Heart right ventricle (tissue), 16 donors: ENCODE measurements at regions not wholly inside any gene's neighbourhood (a gene's known extent, or its start where the extent isn't known, plus 50 kb on each side); places are given as distances from the start of the nearest gene placed in this dataset.
A peak's percentile ranks its signal among the peaks of the same experiment; 100 is the strongest.

Experiments used
- ATAC-seq, 8 donors: fragments of 200-7000 bp; cut with Tn5 transposase; one replicate each; pipeline ENCODE4 v1.9.1; 2020; ENCODE audit warnings: mild to moderate bottlenecking in 8 of 8, moderate library complexity in 8 of 8, moderate number of reproducible peaks in 1 of 8
- DNase-seq, 2 donors: peaks; one replicate each; pipeline ENCODE4 v3.0.0-alpha.2; 2020
- H3K27ac ChIP-seq, 10 donors: fragments of 200-600 bp; sonication (generic) in 2 of 10; one replicate each; pipeline versions ENCODE4 v1.5.0 to v1.8.0; 2020 to 2022; ENCODE audit warnings: mild to moderate bottlenecking in 3 of 10
- H3K27me3 ChIP-seq, 7 donors: fragments of 200-600 bp; one replicate each; pipeline ENCODE4 v1.8.0; 2021 to 2022; ENCODE audit warnings: mild to moderate bottlenecking in 2 of 7
- H3K36me3 ChIP-seq, 9 donors: fragments of 200-600 bp; sonication (generic) in 1 of 9; one replicate each; pipeline versions ENCODE4 v1.5.0 to v1.8.0; 2020 to 2022; ENCODE audit warnings: mild to moderate bottlenecking in 2 of 9
- H3K4me1 ChIP-seq, 9 donors: fragments of 200-600 bp; sonication (generic) in 1 of 9; one replicate each; pipeline versions ENCODE4 v1.5.0 to v1.8.0; 2020 to 2022; ENCODE audit warnings: mild to moderate bottlenecking in 4 of 9
- H3K4me3 ChIP-seq, 10 donors: fragments of 200-600 bp; sonication (generic) in 2 of 10; one replicate each; pipeline versions ENCODE4 v1.5.0 to v1.8.0; 2020 to 2022; ENCODE audit warnings: mild to moderate bottlenecking in 7 of 10, moderate library complexity in 2 of 10
- H3K9me3 ChIP-seq, 11 donors: fragments of 200-600 bp in 10 of 11; sonication (generic) in 2 of 11; one replicate each; pipeline versions ENCODE4 v1.5.0 to v1.8.0; 2013 to 2022; ENCODE audit warnings: mild to moderate bottlenecking in 2 of 11, control low read depth in 1 of 11, moderate library complexity in 1 of 11
- CTCF ChIP-seq, 9 donors: fragments of 200-600 bp; sonication (generic) in 2 of 9; IDR thresholded peaks; one replicate each; pipeline versions ENCODE4 v1.5.0 to v1.8.0; 2021 to 2022; ENCODE audit warnings: antibody characterized with exemption in 9 of 9, mild to moderate bottlenecking in 5 of 9, moderate library complexity in 1 of 9
- WGBS, 2 donors: extraction: QIAGEN DNeasy Blood & Tissue Kit; methylation state at CpG; one replicate each; pipeline ENCODE4 v1.1.7; 2013; ENCODE audit warnings: inconsistent platforms in 1 of 2; 5-methylcytosine and 5-hydroxymethylcytosine counted together
- intact Hi-C, 10 donors: fragments of 100-400 bp; cut with DNase I; formaldehyde crosslinking; loops; one replicate each; pipeline versions ENCODE4 v1.11.1 to v1.14.2; 2022
- donor health status: Arrhythmogenic right ventricular cardiomyopathy.
- donor health status: ischemic (EF 13 %, LVEDD 7.1; RV severe dilation, severe dysfunction).
- donor health status: healthy with polysubstance abuse.
- donor health status: DM: no; HTN: yes; CAD: no.
- donor health status: DM: no; HTN: no; CAD: no.
- donor health status: ischemic (EF 25% LVEDD 6.9; RV normal size, moderate dysfunction).
- donor health status: ischemic (EF 25% LVEDD 5.7; RV mildly dilated, moderate dysfunction).
- donor health status: healthy.
- donor health status: DM: yes; HTN: yes; CAD: no.
- donor health status: Ischemic cardiomyopathy.
- donor health status: ischemic (EF 35%, LVEDD 5.7; RV mildly dilated, moderate dysfunction).
- donor health status: nonischemic (EF 11% LVEDD 7.7; RV severe dilation, severe dysfunction).
- donor health status: DM: yes; HTN: yes; CAD: no.
- donor health status: PGD.
- donor health status: ischemic (EF 29% LVEDD 5.4; RV normal size, mild dysfunction).
- donor health status: nonischemic (EF 23%, LVEDD 6.1; RV moderate dilation, normal function).

GRCh38 chr4:74624351-74625151, 169.8 kb downstream of the BTC start:
- ATAC-seq: peak in 1 of 8 donors; percentile 70

GRCh38 chr4:74625981-74626380, 168.3 kb downstream of the BTC start:
- ATAC-seq (no peak), DNase-seq (no peak)
- no peaks in the 10 kb centered on the region for H3K36me3 ChIP-seq
- WGBS, 2 donors: 54 to 67% methylated on average over 1 of the region's 1 CpG
- intact Hi-C loops: loop anchor here in 4 of 10 donors (10.0 kb wide), 2 partner anchors 91 to 251 kb away; no protein-coding TSS in a partner anchor
- no peak overlapping the region for H3K27ac ChIP-seq
- no peak overlapping the region for H3K4me3 ChIP-seq
- H3K4me1 ChIP-seq: peaks cover 0 to 33% (median 0%) of the 10 kb centered on the region in 9 donors
- no peaks in the 10 kb centered on the region for H3K27me3 ChIP-seq
- no peaks in the 10 kb centered on the region for H3K9me3 ChIP-seq
- no peak for TF ChIP-seq CTCF (IDR thresholded peaks at IDR 0.05)

More at GRCh38 chr4:74624351-74625151, 169.8 kb downstream of the BTC start:
- Histone ChIP-seq H3K4me1 (peaks cover 0 to 38% (median 5%) of the 10 kb centered on the region in 9 donors), H3K9me3 (no peaks in the 10 kb centered on the region), H3K27ac (peak overlapping the region in 2 of 10 donors; percentile 11 to 25), H3K36me3 (no peaks in the 10 kb centered on the region), H3K4me3 (no peak overlapping the region), H3K27me3 (no peaks in the 10 kb centered on the region)
- 70 to 75% methylated on average over 5 of the region's 5 CpGs for WGBS, 2 donors
- intact Hi-C loops: loop anchor here in 7 of 10 donors (5.0 to 10.0 kb wide), 4 partner anchors 90 to 252 kb away; no protein-coding TSS in a partner anchor
- DNase-seq: no peak
- TF ChIP-seq CTCF (IDR thresholded peaks at IDR 0.05): no peak

DNA sequence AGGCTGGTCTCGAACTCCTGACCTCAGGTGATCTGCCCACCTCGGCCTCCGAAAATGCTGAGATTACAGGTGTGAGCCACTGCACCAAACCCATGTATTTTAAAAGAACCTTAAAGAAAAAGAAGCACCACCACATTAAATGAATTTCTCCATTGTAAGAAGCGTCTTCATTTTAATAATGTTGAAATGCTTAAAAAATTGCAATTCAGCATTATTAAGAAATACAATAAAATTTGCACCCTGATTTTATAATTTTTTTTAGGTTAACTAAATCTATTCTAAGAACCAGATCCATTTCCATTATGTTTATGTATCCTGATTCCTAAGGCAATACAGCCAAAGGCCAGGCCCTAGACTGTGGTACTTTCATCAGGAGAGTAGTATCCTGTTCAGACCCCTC, 167.2 kb downstream of the BTC start:
- Histone ChIP-seq H3K9me3 (no peaks in the 10 kb centered on the region), H3K27me3 (no peaks in the 10 kb centered on the region), H3K27ac (no peak overlapping the region), H3K4me1 (peaks cover 0 to 33% (median 0%) of the 10 kb centered on the region in 9 donors), H3K4me3 (no peak overlapping the region), H3K36me3 (no peaks in the 10 kb centered on the region)
- ATAC-seq (no peak), DNase-seq (no peak)
- TF ChIP-seq CTCF (IDR thresholded peaks at IDR 0.05): no peak
- WGBS, 2 donors: 96 to 99% methylated on average over 4 of the region's 4 CpGs
- intact Hi-C loops: loop anchor here in 4 of 10 donors (10.0 kb wide), 2 partner anchors 92 to 252 kb away; no protein-coding TSS in a partner anchor

DNA sequence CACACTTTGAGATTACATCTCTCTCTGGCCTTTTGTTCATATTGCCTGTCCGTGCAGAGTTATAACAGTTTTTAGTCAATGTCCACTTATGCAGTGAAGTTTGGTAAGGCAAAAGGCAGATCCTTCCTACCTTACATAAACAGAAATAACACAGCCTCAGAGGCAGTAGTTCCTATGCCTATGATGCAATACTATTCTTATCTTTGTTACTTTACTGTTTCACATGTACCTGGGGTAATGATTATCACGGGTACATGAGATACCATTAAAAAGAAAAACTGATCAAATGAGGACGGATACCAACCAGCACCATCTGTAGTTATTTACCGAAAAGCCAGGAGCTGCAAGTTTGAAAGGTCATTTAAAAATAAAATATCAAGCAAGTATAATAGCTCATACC, 166.8 kb downstream of the BTC start:
- H3K9me3 ChIP-seq: no peaks in the 10 kb centered on the region
- peaks cover 0 to 37% (median 0%) of the 10 kb centered on the region in 9 donors for H3K4me1 ChIP-seq
- H3K27me3 ChIP-seq: no peaks in the 10 kb centered on the region
- no peak overlapping the region for H3K4me3 ChIP-seq
- ATAC-seq (no peak), DNase-seq (no peak)
- WGBS, 2 donors: 79 to 82% methylated on average over 4 of the region's 4 CpGs
- intact Hi-C loops: loop anchor here in 4 of 10 donors (10.0 kb wide), 2 partner anchors 93 to 253 kb away; no protein-coding TSS in a partner anchor
- H3K36me3 ChIP-seq: no peaks in the 10 kb centered on the region
- no peak for TF ChIP-seq CTCF (IDR thresholded peaks at IDR 0.05)
- no peak overlapping the region for H3K27ac ChIP-seq
